AG09309 (cell line): ENCODE measurements at regions not wholly inside any gene's neighbourhood (a gene's known extent, or its start where the extent isn't known, plus 50 kb on each side); places are given as distances from the start of the nearest gene placed in this dataset.
A peak's percentile ranks its signal among the peaks of the same experiment; 100 is the strongest.

Experiments
- DNase-seq: peaks from one replicate; pipeline ENCODE4 v3.0.0-alpha.2; 2010; ENCODE audit warnings: low read depth
- H3K4me3 ChIP-seq: 2 replicates; pipeline ENCODE4 v1.5.1; 2011; ENCODE audit warnings: mild to moderate bottlenecking, low read depth, low read length, moderate library complexity; ENCODE audit not compliant: control insufficient read depth
- TF ChIP-seq, protein P1 (sequence below): IDR thresholded peaks from 2 replicates; pipeline ENCODE4 v1.5.1; 2011; ENCODE audit warnings: mild to moderate bottlenecking, low read depth, low read length, inconsistent platforms; ENCODE audit not compliant: insufficient read depth, control insufficient read depth; ENCODE audit errors: missing control alignments

GRCh38 chr18:39421276-39421675 is 1855.7 kb upstream of the CELF4 start:
- DNase-seq, result no peak
- TF ChIP-seq, protein P1, sequence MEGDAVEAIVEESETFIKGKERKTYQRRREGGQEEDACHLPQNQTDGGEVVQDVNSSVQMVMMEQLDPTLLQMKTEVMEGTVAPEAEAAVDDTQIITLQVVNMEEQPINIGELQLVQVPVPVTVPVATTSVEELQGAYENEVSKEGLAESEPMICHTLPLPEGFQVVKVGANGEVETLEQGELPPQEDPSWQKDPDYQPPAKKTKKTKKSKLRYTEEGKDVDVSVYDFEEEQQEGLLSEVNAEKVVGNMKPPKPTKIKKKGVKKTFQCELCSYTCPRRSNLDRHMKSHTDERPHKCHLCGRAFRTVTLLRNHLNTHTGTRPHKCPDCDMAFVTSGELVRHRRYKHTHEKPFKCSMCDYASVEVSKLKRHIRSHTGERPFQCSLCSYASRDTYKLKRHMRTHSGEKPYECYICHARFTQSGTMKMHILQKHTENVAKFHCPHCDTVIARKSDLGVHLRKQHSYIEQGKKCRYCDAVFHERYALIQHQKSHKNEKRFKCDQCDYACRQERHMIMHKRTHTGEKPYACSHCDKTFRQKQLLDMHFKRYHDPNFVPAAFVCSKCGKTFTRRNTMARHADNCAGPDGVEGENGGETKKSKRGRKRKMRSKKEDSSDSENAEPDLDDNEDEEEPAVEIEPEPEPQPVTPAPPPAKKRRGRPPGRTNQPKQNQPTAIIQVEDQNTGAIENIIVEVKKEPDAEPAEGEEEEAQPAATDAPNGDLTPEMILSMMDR, result no peak
- no peak overlapping the region for H3K4me3 ChIP-seq

DNA sequence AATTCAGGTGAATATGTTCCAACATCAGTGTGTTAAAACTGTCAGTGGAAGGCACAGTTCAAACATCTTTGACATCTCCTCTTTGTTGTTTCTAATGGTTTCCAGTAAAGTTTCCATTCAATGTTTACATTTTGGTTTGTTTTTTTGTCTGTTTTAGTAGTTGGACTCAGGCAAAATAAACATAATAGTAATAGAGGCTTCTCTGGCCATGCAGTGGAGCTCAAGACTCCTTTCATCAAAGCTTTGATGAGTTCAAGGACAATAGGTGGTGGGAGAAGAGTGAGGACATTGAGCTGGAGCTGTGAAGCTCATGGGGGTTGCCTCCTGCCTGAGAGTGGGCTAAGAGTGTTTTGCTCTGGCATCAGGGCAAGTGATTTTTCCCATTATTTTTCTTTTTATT is 1853.7 kb upstream of the CELF4 start:
- TF ChIP-seq, protein P1, result no peak
- no peak overlapping the region for H3K4me3 ChIP-seq

DNA sequence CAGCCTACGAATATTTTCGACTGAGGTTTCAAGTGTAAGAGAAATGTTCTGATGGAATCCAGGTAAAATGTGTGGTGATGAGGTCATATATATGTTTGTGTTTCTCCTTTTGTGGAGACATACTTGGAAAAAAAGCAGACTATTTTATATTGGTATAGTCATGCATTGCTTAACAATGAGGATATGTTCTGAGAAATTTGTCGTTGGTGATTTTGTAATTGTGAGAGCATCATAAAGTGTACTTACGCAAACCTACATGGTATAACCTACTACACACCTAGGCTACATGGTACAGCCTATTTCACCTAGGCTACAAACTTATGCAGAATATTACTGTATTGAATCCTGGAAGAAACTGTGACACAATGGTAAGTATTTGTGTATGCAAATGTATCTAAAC is 1849.9 kb upstream of the CELF4 start:
- H3K4me3 ChIP-seq, result no peak overlapping the region
- DNase-seq, result no peak
- TF ChIP-seq, protein P1, result no peak

More for the DNA sequence above, 1853.7 kb upstream of the CELF4 start:
- no peak for DNase-seq

DNA sequence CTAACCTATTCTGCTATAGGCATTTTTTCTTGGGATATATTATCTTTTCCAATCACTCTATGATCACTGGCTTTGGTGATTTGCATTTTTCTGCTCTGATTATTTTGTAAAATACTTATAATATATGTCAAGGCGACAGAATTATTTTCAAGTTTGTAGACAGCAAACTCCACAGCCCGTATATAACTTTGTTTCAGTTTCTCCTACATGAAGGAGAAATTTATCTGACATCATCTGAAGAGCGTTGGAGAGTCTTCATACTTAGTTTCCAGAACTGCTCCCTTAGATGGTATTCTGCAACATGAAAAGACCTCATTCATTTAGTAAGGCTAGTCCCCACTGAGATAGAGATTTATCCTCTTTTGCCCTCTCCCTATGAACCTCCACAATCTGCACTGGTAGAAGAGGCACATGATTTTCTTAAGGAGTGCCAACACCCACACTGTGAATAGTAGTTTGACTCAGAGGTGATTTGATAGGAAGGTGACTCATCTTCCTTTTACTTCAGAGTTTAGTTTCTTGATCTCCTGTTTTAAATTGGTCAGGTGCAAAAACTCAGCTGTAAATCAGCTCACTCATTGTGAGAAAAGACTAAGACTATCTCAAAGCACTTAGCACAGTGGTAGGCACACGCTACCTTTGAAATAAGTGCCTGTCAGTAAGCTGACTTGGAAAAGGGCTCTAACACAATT is 1848.6 kb upstream of the CELF4 start:
- TF ChIP-seq, protein P1, result no peak
- H3K4me3 ChIP-seq, result no peak overlapping the region
- DNase-seq, result peak; percentile 7

DNA sequence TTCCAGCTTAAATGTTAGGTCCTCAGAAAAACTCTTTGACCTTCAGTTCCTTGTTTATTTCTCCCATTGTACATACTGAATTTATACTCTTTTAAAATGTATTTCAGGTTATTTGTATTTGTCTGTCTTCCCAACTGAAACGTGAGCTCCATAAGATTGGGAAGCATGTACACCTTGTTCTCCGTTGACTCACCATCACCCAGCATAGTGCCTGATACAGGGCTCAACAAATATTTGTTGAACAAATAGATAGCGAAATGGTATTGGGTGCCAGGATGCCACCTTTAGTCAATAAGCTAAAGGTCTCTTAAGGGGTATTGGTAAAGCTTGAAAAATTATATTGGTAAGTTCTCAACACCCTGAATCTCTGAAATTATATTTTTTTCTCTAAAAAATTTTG is 1841.3 kb upstream of the CELF4 start:
- TF ChIP-seq, protein P1, result no peak
- no peak overlapping the region for H3K4me3 ChIP-seq
- no peak for DNase-seq

DNA sequence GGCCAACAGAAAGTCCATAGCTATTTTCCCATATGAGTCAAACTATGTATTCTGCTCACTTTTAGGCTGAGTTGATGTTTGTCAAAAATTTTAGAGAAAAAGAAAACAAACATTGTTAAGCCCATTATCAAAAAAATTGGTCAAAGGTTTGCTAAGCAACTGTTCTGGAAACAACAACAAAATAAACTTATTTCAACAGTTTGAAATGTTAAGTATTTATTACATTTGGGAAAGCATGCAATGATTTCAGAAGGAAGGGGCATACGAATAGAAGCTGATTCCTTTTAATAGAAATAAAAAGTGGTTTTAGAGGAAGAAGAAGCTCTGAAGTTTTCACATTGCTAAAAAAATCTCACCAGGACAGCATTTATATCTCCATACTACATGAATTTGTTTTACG is 1837.5 kb upstream of the CELF4 start:
- DNase-seq, result no peak
- TF ChIP-seq, protein P1, result no peak
- no peak overlapping the region for H3K4me3 ChIP-seq
